ENCODE measurements at regions not wholly inside any gene's neighbourhood (a gene's known extent, or its start where the extent isn't known, plus 50 kb on each side); places are given as distances from the start of the nearest gene placed in this dataset.

DNA sequence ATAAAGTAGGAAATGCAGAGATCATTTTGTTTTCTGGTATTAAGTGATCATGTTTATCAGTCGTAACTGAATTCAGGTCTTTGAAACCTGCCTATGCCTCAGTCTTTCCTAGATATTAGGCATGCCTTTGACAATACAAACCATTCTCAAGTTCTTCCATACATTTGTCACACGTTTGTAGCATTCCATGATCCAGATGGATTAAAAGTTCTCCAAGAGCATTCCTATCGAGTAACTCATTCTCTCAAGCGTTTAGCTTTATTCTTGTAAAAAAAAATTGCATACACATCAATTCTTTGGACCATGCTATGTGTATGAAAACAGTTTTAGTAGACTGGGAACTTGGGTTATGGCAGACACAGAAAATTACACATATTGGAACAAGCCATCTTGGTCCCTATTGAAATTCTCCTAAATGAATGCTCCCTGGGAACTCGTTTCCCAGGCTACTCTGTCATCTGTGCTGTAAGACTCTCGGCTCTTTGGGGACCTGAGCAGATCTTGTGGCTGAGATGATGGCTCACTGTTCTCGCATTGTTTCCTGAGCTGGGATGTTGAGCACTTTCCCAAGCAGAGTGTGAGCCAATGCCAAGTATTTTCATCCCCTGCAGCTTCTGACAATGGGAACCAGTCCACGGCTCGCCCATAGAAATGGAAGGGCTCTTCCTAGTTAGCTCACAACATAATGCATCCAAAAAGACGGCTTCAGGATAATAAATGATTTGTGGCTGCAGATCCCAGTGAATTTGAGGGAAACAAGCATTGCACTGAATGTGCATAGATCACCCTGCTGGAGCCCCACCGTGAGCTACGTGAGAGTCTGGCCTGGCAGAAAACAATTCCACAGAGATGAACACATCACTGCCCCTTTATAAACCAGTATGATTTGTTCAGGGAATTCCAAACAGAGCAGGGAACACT lies 230.2 kb downstream of the IRX1 start:
- TF ChIP-seq, protein P1, sequence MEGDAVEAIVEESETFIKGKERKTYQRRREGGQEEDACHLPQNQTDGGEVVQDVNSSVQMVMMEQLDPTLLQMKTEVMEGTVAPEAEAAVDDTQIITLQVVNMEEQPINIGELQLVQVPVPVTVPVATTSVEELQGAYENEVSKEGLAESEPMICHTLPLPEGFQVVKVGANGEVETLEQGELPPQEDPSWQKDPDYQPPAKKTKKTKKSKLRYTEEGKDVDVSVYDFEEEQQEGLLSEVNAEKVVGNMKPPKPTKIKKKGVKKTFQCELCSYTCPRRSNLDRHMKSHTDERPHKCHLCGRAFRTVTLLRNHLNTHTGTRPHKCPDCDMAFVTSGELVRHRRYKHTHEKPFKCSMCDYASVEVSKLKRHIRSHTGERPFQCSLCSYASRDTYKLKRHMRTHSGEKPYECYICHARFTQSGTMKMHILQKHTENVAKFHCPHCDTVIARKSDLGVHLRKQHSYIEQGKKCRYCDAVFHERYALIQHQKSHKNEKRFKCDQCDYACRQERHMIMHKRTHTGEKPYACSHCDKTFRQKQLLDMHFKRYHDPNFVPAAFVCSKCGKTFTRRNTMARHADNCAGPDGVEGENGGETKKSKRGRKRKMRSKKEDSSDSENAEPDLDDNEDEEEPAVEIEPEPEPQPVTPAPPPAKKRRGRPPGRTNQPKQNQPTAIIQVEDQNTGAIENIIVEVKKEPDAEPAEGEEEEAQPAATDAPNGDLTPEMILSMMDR (IDR thresholded peaks at IDR 0.05) = no peak
- TF ChIP-seq POLR2A (IDR thresholded peaks at IDR 0.05) = no peak
